Tibial nerve (tissue), 3 donors: ENCODE measurements at regions not wholly inside any gene's neighbourhood (a gene's known extent, or its start where the extent isn't known, plus 50 kb on each side); places are given as distances from the start of the nearest gene placed in this dataset.

ENCODE experiments used
- POLR2A ChIP-seq, 2 donors: fragments of 450-650 bp; IDR thresholded peaks; one replicate each; pipeline ENCODE4 v1.6.1; 2017; ENCODE audit warnings: antibody characterized with exemption in 2 of 2, mild to moderate bottlenecking in 2 of 2, moderate library complexity in 2 of 2
- TF ChIP-seq, protein P1 (sequence below), 5 experiments: fragments of 200-600 bp in 3 of 5; fragments of 450-650 bp in 2 of 5; sonication (generic) in 3 of 5; IDR thresholded peaks; one replicate each; pipeline ENCODE4 v1.5.1; 2016 to 2019; ENCODE audit warnings: antibody characterized with exemption in 5 of 5, mild to moderate bottlenecking in 3 of 5, moderate library complexity in 2 of 5

DNA sequence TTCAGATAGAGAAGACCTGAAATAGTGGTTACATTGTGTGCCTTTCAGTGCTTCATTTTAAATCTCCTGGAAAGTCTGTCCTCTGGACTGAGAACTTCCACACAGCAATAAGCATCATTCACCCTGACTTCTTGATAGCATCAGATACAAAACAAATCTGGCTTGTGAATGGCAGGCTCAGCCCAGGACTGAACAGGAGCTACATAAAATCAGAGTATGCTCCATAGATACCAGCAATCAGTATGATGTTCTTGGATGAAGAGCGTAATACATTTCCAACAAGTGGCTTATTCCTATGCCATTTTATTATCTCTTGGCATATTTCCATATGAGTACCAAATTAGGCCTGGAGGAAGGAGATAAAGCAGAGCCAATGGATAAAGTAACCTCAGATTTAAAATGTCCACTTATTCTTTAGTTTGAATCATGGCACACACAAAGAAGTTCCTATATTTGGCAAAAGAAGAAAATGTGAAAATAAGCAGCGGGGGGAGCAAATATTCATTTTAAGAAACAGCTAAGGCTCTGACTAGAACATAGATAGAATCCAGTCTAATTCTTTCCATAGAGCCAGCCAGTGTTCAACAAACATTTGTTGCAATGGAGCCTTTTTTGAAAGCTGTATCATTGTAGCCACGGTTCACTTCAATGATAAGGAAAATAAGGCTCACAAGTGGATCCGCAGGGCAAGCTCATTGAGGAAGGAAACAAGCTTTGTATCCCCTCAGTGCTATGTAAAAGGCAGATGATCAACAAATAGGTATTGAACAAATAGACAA is 230.8 kb upstream of the CHAC2 start:
- TF ChIP-seq, protein P1, sequence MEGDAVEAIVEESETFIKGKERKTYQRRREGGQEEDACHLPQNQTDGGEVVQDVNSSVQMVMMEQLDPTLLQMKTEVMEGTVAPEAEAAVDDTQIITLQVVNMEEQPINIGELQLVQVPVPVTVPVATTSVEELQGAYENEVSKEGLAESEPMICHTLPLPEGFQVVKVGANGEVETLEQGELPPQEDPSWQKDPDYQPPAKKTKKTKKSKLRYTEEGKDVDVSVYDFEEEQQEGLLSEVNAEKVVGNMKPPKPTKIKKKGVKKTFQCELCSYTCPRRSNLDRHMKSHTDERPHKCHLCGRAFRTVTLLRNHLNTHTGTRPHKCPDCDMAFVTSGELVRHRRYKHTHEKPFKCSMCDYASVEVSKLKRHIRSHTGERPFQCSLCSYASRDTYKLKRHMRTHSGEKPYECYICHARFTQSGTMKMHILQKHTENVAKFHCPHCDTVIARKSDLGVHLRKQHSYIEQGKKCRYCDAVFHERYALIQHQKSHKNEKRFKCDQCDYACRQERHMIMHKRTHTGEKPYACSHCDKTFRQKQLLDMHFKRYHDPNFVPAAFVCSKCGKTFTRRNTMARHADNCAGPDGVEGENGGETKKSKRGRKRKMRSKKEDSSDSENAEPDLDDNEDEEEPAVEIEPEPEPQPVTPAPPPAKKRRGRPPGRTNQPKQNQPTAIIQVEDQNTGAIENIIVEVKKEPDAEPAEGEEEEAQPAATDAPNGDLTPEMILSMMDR (IDR thresholded peaks at IDR 0.05) = no peak
- no peak for TF ChIP-seq POLR2A (IDR thresholded peaks at IDR 0.05)
